ENCODE measurements at regions not wholly inside any gene's neighbourhood (a gene's known extent, or its start where the extent isn't known, plus 50 kb on each side); places are given as distances from the start of the nearest gene placed in this dataset.

GRCh38 chr20:48187851-48188250, 402.6 kb upstream of the SULF2 start:
- Mint-ChIP-seq H3K4me3 (ENCODE audit: unreplicated experiment) (no peak overlapping the region), H3K4me1 (ENCODE audit: low read depth, unreplicated experiment) (peaks cover 26% of the 10 kb centered on the region), H3K36me3 (ENCODE audit: insufficient read depth, unreplicated experiment) (no peaks in the 10 kb centered on the region), H3K27ac (ENCODE audit: unreplicated experiment) (no peak overlapping the region), H3K9me3 (ENCODE audit: unreplicated experiment) (no peaks in the 10 kb centered on the region), H3K27me3 (ENCODE audit: insufficient read depth, unreplicated experiment) (no peaks in the 10 kb centered on the region)
- POLR2A ChIA-PET, result no interaction called here
- intact Hi-C loops (cut with micrococcal nuclease; ENCODE audit: unreplicated experiment), result no loop called here
- H3K36me3 ChIP-seq (ENCODE audit: control insufficient read depth, insufficient read depth, low read length), result no peaks in the 10 kb centered on the region
- no peaks in the 10 kb centered on the region for H3K9me3 ChIP-seq
- no peak for TF ChIP-seq CTCF (IDR thresholded peaks at IDR 0.05; ENCODE audit: insufficient read depth in 1 of 2, low read depth in 1 of 2, low read length in 1 of 2, severe bottlenecking in 1 of 2, unreplicated experiment in 1 of 2)
- no peak for DNase-seq
- BruUV-seq (replicated peaks), result no TSS peak
- H3K4me3 ChIP-seq (ENCODE audit: low read depth, low read length), result no peak overlapping the region
- no peaks in the 10 kb centered on the region for H3K27me3 ChIP-seq (replicated peaks; ENCODE audit: control insufficient read depth, insufficient read depth, low read length)
- peaks cover 18% of the 10 kb centered on the region for H3K4me1 ChIP-seq
- CTCF ChIA-PET, result no interaction called here

GRCh38 chr20:48186915-48187314, 401.6 kb upstream of the SULF2 start:
- intact Hi-C loops (cut with micrococcal nuclease; ENCODE audit: unreplicated experiment), result no loop called here

GRCh38 chr20:48186447-48186846, 401.2 kb upstream of the SULF2 start:
- Histone ChIP-seq H3K4me1 (peaks cover 11% of the 10 kb centered on the region), H3K9me3 (0 out of 2 replicates have a peak, but pooled peaks cover under 1% of the 10 kb centered on the region), H3K4me3 (ENCODE audit: low read depth, low read length) (no peak overlapping the region), H3K27me3 (replicated peaks; ENCODE audit: control insufficient read depth, insufficient read depth, low read length) (no peaks in the 10 kb centered on the region), H3K36me3 (ENCODE audit: control insufficient read depth, insufficient read depth, low read length) (no peaks in the 10 kb centered on the region)
- DNase-seq, result no peak
- Mint-ChIP-seq H3K4me1 (ENCODE audit: low read depth, unreplicated experiment) (peaks cover 26% of the 10 kb centered on the region), H3K27ac (ENCODE audit: unreplicated experiment) (peak overlapping the region; percentile 4), H3K36me3 (ENCODE audit: insufficient read depth, unreplicated experiment) (no peaks in the 10 kb centered on the region), H3K9me3 (ENCODE audit: unreplicated experiment) (no peaks in the 10 kb centered on the region), H3K27me3 (ENCODE audit: insufficient read depth, unreplicated experiment) (no peaks in the 10 kb centered on the region), H3K4me3 (ENCODE audit: unreplicated experiment) (no peak overlapping the region)
- no TSS peak for BruUV-seq (replicated peaks)
- ChIA-PET CTCF (interaction anchor here (1.3 kb wide), 1 partner anchor 109 kb away, joined by 6 read pairs; no protein-coding TSS in a partner anchor), POLR2A (no interaction called here)
- TF ChIP-seq CTCF (IDR thresholded peaks at IDR 0.05; ENCODE audit: insufficient read depth in 1 of 2, low read depth in 1 of 2, low read length in 1 of 2, severe bottlenecking in 1 of 2, unreplicated experiment in 1 of 2), result no peak
- intact Hi-C loops (cut with micrococcal nuclease; ENCODE audit: unreplicated experiment), result no loop called here

More at GRCh38 chr20:48186915-48187314, 401.6 kb upstream of the SULF2 start:
- H3K4me3 Mint-ChIP-seq (ENCODE audit: unreplicated experiment), result no peak overlapping the region
- no peaks in the 10 kb centered on the region for H3K27me3 ChIP-seq (replicated peaks; ENCODE audit: control insufficient read depth, insufficient read depth, low read length)
- CTCF ChIA-PET, result interaction anchor here (1.3 kb wide), 1 partner anchor 108 kb away, joined by 6 read pairs; no protein-coding TSS in a partner anchor
- no peaks in the 10 kb centered on the region for H3K36me3 ChIP-seq (ENCODE audit: control insufficient read depth, insufficient read depth, low read length)
- TF ChIP-seq CTCF (IDR thresholded peaks at IDR 0.05; ENCODE audit: insufficient read depth in 1 of 2, low read depth in 1 of 2, low read length in 1 of 2, severe bottlenecking in 1 of 2, unreplicated experiment in 1 of 2), result no peak
- H3K36me3 Mint-ChIP-seq (ENCODE audit: insufficient read depth, unreplicated experiment), result no peaks in the 10 kb centered on the region
- no peaks in the 10 kb centered on the region for H3K27me3 Mint-ChIP-seq (ENCODE audit: insufficient read depth, unreplicated experiment)
- POLR2A ChIA-PET, result no interaction called here
- no peak overlapping the region for H3K27ac Mint-ChIP-seq (ENCODE audit: unreplicated experiment)
- DNase-seq, result no peak
- peaks cover 26% of the 10 kb centered on the region for H3K4me1 Mint-ChIP-seq (ENCODE audit: low read depth, unreplicated experiment)
- H3K4me3 ChIP-seq (ENCODE audit: low read depth, low read length), result no peak overlapping the region
- no peaks in the 10 kb centered on the region for H3K9me3 Mint-ChIP-seq (ENCODE audit: unreplicated experiment)
- BruUV-seq (replicated peaks), result no TSS peak
- no peaks in the 10 kb centered on the region for H3K9me3 ChIP-seq
- H3K4me1 ChIP-seq, result peaks cover 16% of the 10 kb centered on the region

All from Caco-2 (cell line).